Tibial artery (tissue), 4 donors: ENCODE measurements at regions not wholly inside any gene's neighbourhood (a gene's known extent, or its start where the extent isn't known, plus 50 kb on each side); places are given as distances from the start of the nearest gene placed in this dataset.

ENCODE experiments used
- DNase-seq, 2 donors: peaks; one replicate each; pipeline ENCODE4 v3.0.0-alpha.2; 2019
- H3K27ac ChIP-seq, 2 donors: fragments of 200-600 bp; sonication (generic) in 1 of 2; 1 replicate in 1 of 2; 2 replicates in 1 of 2; pipeline ENCODE4 v1.5.1; 2018 to 2019; ENCODE audit warnings: mild to moderate bottlenecking in 1 of 2
- H3K27me3 ChIP-seq, 2 donors: fragments of 200-600 bp; sonication (generic) in 1 of 2; one replicate each; pipeline versions ENCODE4 v1.5.1 to v1.6.0; 2016 to 2019
- H3K36me3 ChIP-seq, 3 donors: fragments of 200-600 bp; sonication (generic) in 2 of 3; one replicate each; pipeline ENCODE4 v1.5.1; 2016 to 2019; ENCODE audit warnings: mild to moderate bottlenecking in 2 of 3
- H3K4me1 ChIP-seq, 4 donors: fragments of 200-600 bp; sonication (generic) in 2 of 4; 1 replicate in 3 of 4; 2 replicates in 1 of 4; pipeline ENCODE4 v1.5.1; 2016 to 2019
- H3K4me3 ChIP-seq, 2 donors: fragments of 200-600 bp; sonication (generic) in 1 of 2; 1 replicate in 1 of 2; 2 replicates in 1 of 2; pipeline ENCODE4 v1.5.1; 2018 to 2019; ENCODE audit warnings: mild to moderate bottlenecking in 2 of 2
- H3K9me3 ChIP-seq, 3 donors: fragments of 200-600 bp; sonication (generic) in 1 of 3; one replicate each; pipeline ENCODE4 v1.5.1; 2016 to 2019
- intact Hi-C: fragments of 100-400 bp; cut with DNase I; formaldehyde crosslinking; loops from one replicate; pipeline ENCODE4 v1.15.0; 2023; ENCODE audit warnings: low total_unique reads
- TF ChIP-seq, protein P1 (sequence below), 2 experiments: fragments of 200-600 bp in 1 of 2; fragments of 450-650 bp in 1 of 2; IDR thresholded peaks; one replicate each; pipeline ENCODE4 v1.5.1; 2017 to 2019; ENCODE audit warnings: antibody characterized with exemption in 2 of 2, mild to moderate bottlenecking in 1 of 2, moderate library complexity in 1 of 2

GRCh38 chr11:103773059-103773458 lies 263.4 kb upstream of the DDI1 start:
- H3K9me3 ChIP-seq, result no peaks in the 10 kb centered on the region
- H3K27ac ChIP-seq, result peak overlapping the region in 1 of 2 donors; percentile 31
- H3K27me3 ChIP-seq, result no peaks in the 10 kb centered on the region
- H3K4me1 ChIP-seq, result peaks cover 0 to 20% (median 0%) of the 10 kb centered on the region in 4 donors
- TF ChIP-seq, protein P1, sequence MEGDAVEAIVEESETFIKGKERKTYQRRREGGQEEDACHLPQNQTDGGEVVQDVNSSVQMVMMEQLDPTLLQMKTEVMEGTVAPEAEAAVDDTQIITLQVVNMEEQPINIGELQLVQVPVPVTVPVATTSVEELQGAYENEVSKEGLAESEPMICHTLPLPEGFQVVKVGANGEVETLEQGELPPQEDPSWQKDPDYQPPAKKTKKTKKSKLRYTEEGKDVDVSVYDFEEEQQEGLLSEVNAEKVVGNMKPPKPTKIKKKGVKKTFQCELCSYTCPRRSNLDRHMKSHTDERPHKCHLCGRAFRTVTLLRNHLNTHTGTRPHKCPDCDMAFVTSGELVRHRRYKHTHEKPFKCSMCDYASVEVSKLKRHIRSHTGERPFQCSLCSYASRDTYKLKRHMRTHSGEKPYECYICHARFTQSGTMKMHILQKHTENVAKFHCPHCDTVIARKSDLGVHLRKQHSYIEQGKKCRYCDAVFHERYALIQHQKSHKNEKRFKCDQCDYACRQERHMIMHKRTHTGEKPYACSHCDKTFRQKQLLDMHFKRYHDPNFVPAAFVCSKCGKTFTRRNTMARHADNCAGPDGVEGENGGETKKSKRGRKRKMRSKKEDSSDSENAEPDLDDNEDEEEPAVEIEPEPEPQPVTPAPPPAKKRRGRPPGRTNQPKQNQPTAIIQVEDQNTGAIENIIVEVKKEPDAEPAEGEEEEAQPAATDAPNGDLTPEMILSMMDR (IDR thresholded peaks at IDR 0.05), result no peak
- intact Hi-C loops, result no loop called here
- no peak overlapping the region for H3K4me3 ChIP-seq
- no peaks in the 10 kb centered on the region for H3K36me3 ChIP-seq
- no peak for DNase-seq

DNA sequence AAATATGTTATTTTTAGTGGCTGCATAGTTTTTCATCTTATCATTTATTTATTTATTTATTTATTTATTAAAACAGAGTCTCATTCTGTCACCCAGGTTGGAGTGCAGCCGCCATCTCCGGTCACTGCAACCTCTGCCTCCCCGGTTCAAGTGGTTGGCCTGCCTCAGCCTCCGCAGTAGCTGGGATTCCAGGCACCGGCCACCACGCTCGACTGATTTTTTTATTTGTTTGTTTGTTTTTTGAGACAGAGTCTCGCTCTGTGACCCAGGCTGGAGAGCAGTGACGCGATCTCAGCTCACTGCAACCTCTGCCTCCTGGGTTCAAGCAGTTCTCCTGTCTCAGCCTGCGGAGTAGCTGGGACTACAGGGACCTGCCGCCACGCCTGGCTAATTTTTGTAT lies 262.9 kb upstream of the DDI1 start:
- H3K4me3 ChIP-seq, result no peak overlapping the region
- no peaks in the 10 kb centered on the region for H3K9me3 ChIP-seq
- H3K36me3 ChIP-seq, result no peaks in the 10 kb centered on the region
- H3K4me1 ChIP-seq, result peaks cover 0 to 20% (median 0%) of the 10 kb centered on the region in 4 donors
- peak overlapping the region; percentile 31 to 33 for H3K27ac ChIP-seq
- TF ChIP-seq, protein P1 (IDR thresholded peaks at IDR 0.05), result no peak
- no peaks in the 10 kb centered on the region for H3K27me3 ChIP-seq
- intact Hi-C loops, result no loop called here
- DNase-seq, result no peak

DNA sequence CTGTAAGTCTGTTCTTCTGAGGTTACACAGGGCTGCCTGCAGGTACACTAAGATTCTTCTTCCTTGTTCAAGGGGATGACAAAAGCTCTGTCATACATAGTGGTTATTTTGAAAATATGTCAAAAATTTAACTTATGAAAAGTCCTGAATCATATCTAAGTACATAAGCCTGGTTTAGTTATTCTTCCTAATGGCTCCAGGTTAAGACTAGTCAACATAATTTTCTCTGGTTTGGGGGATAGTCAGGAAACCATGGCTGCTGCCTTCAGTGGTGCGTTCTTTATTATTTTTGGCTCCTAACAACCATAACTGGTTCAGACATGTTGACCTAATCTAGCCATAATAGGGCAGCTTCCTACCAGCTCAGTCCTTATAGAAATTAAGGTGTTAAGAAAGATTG lies 257.4 kb upstream of the DDI1 start:
- Histone ChIP-seq H3K27ac (no peak overlapping the region), H3K36me3 (no peaks in the 10 kb centered on the region), H3K4me1 (peaks cover 0 to 5% (median 0%) of the 10 kb centered on the region in 4 donors), H3K9me3 (no peaks in the 10 kb centered on the region), H3K4me3 (no peak overlapping the region), H3K27me3 (no peaks in the 10 kb centered on the region)
- intact Hi-C loops, result no loop called here
- TF ChIP-seq, protein P1 (IDR thresholded peaks at IDR 0.05), result no peak
- DNase-seq, result no peak

GRCh38 chr11:103789952-103790351 lies 246.5 kb upstream of the DDI1 start:
- H3K27me3 ChIP-seq, result no peaks in the 10 kb centered on the region
- H3K4me1 ChIP-seq, result peaks cover 0 to 20% (median 1%) of the 10 kb centered on the region in 4 donors
- no peaks in the 10 kb centered on the region for H3K36me3 ChIP-seq
- TF ChIP-seq, protein P1 (IDR thresholded peaks at IDR 0.05), result no peak
- H3K9me3 ChIP-seq, result peaks cover 0 to 4% (median 0%) of the 10 kb centered on the region in 3 donors
- no peak overlapping the region for H3K27ac ChIP-seq
- no peak for DNase-seq
- intact Hi-C loops, result no loop called here
- no peak overlapping the region for H3K4me3 ChIP-seq

DNA sequence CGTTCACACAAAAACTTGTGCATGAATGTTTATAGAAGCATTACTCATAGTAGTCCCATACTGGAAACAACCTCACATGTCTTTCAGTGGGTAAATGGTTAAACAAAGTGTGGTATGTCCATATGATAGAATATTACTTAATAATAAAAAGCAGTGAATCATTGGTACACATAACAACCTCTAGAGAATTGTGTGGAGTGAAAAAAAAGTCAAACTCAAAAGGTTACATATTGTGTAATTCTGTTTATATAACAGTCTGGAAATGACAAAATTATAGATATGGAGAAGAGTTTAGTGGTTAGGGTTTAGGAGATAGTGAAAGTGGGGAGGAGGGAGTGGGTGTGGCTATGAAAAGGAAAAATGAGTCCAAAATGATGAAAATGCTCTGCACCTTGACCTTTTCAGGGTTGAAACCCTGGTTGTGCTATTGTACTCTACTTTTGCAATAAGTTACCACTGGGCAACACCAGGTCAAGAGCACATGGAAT lies 243.4 kb upstream of the DDI1 start:
- no peaks in the 10 kb centered on the region for H3K27me3 ChIP-seq
- DNase-seq, result peak in 1 of 2 donors; percentile 39
- peaks cover 0 to 20% (median 1%) of the 10 kb centered on the region in 4 donors for H3K4me1 ChIP-seq
- TF ChIP-seq, protein P1 (IDR thresholded peaks at IDR 0.05), result peak in 1 of 2 experiments; percentile 10
- peak overlapping the region; percentile 15 to 31 for H3K27ac ChIP-seq
- no peaks in the 10 kb centered on the region for H3K9me3 ChIP-seq
- intact Hi-C loops, result no loop called here
- no peak overlapping the region for H3K4me3 ChIP-seq
- H3K36me3 ChIP-seq, result no peaks in the 10 kb centered on the region

- H3K27me3 ChIP-seq, result no peaks in the 10 kb centered on the region
- intact Hi-C loops, result no loop called here
- peaks cover 0 to 20% (median 1%) of the 10 kb centered on the region in 4 donors for H3K4me1 ChIP-seq
- no peak overlapping the region for H3K4me3 ChIP-seq
- no peaks in the 10 kb centered on the region for H3K9me3 ChIP-seq
- no peak overlapping the region for H3K27ac ChIP-seq
- TF ChIP-seq, protein P1 (IDR thresholded peaks at IDR 0.05), result no peak
- no peaks in the 10 kb centered on the region for H3K36me3 ChIP-seq
- DNase-seq, result no peak
Measured at GRCh38 chr11:103794262-103794661, 242.2 kb upstream of the DDI1 start.
